Activated CD4-positive, CD25-positive, alpha-beta regulatory T cell (primary cell): ENCODE measurements at regions not wholly inside any gene's neighbourhood (a gene's known extent, or its start where the extent isn't known, plus 50 kb on each side); places are given as distances from the start of the nearest gene placed in this dataset.

Source experiments
- DNase-seq, 4 experiments: peaks; one replicate each; lab custom pipeline; 2025; lab: John Stamatoyannopoulos, UW

- DNase-seq, result no peak
Measured at GRCh38 chr6:149184523-149184922, 133.0 kb upstream of the TAB2 start.

DNA sequence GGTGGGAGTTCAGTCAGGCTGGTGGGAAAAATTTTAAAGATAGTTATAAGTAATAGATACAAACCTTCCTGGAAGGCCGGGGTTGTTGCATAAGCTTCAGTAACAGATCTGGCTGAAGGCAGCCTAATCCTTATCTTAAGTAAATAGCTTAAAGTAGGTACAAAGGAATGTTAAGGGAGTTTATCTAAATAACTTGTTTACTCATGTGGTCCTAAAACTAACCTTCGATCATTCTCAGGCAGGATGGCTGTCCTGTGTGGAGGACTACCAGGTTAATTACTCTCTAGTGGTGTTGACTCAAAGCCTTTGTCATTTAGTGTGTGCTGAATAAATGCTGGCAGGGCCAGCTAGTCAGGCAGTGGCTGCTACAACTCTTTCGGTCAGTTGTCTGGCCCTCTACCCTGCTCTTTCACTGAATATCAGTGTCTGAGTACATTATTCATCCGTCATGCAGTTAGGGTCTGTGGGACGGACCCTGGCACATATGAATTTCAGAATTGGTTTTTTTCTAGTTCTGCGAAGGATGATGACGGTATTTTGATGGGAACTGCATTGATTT is 131.6 kb upstream of the TAB2 start:
- no peak for DNase-seq

DNA sequence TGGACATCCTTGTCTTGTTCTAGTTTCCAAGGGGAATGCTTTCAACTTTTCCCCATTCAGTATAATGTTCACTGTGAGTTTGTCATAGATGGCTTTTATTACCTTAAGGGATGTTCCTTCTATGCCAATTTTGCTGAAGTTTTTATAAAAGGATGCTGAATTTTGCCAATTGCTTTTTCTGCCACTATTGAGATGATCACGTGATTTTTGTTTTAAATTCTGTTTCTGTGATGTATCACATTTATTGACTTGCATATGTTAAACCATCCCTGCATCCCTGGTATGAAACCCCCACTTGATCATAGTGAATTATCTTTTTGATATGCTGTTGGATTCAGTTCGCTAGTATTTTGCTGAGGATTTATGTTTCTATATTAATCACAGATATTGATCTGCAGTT is 130.6 kb upstream of the TAB2 start:
- DNase-seq, result no peak

DNA sequence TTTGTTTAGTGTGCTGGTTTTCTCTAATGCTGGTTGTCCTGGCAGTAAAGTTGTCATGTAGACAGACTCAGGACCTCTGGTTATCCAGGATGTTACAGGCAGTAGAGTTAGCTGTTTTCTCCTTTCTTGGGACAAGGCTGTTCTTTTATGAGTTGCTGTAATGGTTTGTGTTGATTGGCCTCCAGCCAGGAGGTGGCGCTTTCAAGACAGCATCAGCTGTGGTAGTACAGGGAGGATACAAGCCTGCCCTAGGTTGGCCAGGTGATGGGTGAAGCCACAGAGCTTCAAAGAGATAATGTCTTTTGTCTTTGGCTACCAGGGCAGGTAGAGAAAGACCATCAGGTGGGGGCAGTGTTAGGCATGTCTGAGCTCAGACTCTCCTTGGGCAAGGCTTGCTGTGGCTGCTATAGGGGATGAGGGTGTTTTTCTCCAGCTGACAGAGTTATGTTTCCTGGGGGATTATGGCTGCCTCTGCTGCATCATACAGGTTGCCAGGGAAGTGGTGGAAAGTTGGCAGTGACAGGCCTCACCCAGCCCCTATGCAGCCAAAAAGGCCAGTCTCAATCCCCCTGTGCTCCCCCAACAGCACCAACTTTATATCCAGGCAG is 127.2 kb upstream of the TAB2 start:
- peak in 3 of 4 experiments; percentile 16 to 28 (median 18) for DNase-seq

- DNase-seq, result no peak
Measured at GRCh38 chr6:149194820-149195558, 122.5 kb upstream of the TAB2 start.

GRCh38 chr6:149196091-149196490 is 121.4 kb upstream of the TAB2 start:
- DNase-seq, result no peak

DNA sequence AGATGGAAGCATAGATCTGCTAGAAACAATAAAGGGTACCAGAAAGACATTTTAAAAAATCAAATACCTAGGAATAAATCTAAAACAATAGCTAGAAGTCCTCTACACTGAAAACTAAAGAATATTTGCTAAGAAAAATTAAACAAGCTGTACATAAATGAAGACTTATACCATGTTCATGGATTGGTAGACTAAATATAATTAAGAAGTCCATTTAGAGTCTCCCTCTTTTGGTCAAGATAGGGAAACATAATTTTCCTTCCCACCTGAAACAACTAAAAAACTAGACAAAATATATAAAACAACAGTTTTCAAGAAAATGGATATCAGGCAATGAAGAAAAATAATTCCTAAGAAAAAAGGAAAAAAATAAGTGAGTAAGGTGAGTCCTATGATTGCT is 120.0 kb upstream of the TAB2 start:
- no peak for DNase-seq

- DNase-seq, result no peak
Measured at GRCh38 chr6:149198265-149198664, 119.2 kb upstream of the TAB2 start.

DNA sequence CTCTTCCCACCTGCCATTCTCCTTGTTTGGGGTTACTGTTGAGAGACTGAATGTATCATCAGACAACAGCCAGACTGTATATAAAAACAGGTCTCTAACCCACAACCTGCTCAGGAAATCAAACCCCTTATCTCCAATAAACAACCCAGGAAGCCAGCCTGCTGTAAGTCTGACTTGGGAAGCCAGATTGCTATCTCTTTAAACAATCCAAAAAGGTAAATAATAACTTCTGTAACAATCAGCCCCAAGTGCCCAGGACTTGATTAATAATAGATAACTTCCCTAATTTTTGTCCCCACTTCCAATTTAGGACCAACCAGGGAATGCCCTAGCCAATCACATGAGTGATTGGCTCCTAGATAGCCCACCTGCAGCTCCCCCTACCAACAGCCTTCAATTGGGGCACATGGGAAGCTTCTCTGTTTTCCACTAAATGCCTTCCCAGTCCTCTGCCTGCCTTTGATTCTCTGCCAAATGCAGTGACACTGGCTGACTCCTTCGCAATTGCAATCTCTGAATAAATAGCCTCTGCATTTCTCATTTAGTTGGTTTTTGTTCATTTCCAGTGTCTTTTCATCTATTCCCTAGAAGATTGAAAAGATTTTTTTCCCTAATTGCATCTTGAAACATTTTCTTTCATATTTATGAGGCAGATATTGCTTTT is 117.1 kb upstream of the TAB2 start:
- DNase-seq, result no peak

- no peak for DNase-seq
Measured at GRCh38 chr6:149201068-149201655, 116.3 kb upstream of the TAB2 start.

DNA sequence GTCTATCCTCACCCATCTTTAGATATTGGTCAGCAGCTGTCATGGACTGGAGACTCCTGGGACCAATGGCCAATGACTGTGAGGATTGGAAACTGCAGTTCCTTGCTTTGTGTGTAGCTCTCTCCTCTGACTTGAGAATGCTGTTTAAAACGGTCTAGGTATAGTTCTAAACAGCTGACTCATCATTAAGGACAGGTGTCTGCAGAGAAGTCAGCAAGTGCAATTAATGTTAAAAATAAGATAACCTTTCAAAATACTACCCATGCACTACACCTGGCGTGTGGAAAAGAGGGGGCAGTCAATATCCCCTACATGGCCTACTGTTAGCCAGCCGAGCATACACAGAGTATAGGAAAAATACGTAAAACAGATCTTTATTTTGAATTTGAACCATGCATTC is 115.4 kb upstream of the TAB2 start:
- DNase-seq, result no peak

DNA sequence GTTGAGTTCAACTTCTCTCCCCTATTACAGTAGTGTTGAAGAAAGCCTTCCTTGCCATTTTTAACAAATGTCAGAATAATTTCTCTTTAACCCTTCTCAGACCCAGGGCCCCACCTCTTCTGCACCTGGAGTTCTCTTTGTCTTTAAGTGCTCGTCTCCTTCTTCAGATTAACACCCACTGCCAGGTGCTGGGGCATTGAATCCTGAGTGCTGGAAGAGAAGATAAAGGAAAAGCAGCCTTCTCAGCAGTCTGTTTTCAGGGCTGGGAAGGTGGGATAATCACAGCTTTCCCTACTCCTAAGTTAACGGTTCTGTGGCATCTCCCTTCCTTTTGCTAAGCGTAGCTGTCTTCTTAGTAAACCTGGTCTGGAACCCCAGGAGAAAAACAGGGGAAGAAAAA is 114.6 kb upstream of the TAB2 start:
- DNase-seq, result no peak

- DNase-seq, result no peak
Measured at GRCh38 chr6:149203509-149203908, 114.0 kb upstream of the TAB2 start.

DNA sequence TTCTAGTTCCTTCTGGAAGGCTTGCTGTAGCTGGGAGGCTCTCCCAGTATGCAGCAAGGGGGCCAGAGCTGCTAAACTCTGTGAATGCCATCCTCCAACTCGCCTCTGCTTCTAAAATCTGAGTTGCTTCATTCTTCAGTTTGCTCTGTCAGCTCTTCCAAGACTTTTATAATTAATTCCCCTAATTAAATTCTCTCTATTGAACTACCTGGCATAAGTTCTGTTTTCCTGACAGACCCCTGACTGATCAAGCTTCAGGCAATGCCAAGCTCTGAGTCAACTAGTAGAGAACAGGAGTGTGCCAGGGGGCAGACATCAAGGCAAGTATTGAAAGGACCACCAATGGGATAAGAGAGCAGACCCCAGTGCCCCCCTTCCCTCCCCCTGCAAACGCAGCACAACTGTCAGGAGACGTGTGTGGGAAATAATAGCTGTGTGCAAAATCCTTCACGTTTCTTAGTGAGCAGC is 109.3 kb upstream of the TAB2 start:
- DNase-seq, result no peak

DNA sequence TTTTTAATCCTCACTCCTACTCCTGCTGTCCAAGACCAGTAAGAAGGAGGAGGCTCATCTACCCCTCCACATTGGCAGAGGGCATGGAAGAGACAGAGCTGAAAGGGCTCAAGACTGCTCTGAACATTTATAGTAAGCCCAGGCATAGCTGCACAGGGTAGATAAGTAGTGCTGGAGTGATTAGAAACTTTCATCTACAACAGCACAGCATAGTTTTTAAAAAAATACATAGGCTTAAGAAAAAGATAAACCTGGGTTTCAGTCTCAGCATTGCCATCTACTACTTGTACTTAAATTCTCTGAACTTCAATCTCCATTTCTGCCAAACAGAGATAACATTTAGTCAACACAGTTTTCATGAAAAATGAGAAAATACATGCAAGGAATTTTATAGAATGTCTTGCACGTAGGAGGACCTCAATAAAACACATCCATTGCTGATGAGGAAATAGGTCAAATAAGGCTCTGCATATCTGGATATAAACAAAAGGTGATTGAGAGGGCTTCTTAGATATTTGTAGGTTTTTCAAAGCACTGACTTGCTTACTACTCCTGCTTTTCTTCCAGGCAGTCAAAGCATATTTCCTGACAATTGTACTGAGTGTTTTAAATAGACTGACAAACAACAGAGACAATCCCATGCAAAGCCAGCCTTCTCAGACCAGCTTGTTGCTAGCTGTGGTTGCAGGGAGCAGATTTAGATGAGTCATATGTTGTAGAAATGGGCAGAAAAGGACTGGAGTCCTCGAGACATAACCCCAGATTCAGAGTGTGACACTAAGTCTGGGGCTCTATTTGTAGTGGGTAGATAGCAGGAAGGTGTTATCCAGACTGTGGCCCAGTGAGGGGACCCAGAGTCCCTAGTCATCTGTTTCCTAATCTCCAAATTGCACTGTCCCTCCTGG is 107.4 kb upstream of the TAB2 start:
- no peak for DNase-seq

DNA sequence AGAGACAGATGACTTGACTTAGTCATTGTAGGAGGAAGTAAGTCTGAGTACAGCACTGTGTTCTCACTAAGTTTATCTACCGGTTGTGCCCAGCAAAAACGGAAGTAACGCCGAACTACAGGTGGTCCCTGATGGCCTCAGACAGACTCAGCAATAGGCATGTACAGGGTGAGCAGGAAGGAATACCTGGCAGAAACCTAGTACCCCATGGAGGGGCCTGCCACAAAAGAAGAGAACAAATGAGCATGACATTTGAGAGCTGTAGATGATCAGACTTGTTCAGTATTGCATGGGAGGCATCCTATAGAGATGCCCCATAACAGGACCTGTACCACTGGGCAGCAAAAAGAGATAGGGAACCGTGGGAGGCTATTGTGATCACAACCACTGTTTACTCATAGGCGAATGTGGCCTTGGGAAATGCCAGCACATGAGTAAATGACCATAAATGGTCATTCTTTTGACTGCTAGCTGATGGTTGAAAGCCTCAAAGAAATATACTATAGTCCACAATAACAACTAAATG is 106.4 kb upstream of the TAB2 start:
- peak in 1 of 4 experiments; percentile 20 for DNase-seq

GRCh38 chr6:149212206-149212605 is 105.3 kb upstream of the TAB2 start:
- no peak for DNase-seq

- DNase-seq, result no peak
Measured at GRCh38 chr6:149212892-149213801, 104.4 kb upstream of the TAB2 start.

DNA sequence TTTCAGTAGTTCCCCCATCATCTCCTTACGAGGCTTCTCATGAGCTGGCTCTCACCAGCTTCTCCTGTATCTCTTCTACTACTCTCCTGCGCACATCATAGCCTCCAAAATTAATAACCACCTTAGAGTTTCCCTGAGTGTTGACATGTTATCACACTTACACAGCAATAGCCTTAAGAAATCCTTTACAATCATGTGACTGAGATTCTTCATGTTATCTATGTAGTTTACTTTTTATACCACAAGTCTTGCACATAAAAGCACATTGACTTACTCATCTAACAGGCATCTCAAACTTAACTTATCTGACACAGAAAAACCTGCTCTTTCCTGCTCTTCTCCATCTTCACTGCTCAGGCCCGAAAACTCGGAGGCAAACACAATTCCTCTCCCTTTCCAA is 103.7 kb upstream of the TAB2 start:
- no peak for DNase-seq

- no peak for DNase-seq
Measured at GRCh38 chr6:149216459-149216858, 101.1 kb upstream of the TAB2 start.
